HG03571 (cell line): ENCODE measurements at regions not wholly inside any gene's neighbourhood (a gene's known extent, or its start where the extent isn't known, plus 50 kb on each side); places are given as distances from the start of the nearest gene placed in this dataset.
"Not testable (repeated sequence)": the region's sequence is repeated elsewhere in the genome, so short reads cannot be mapped to it uniquely, and the experiment has no call there.

Experiments
- ATAC-seq: cut with Tn5 transposase; IDR thresholded peaks from one replicate; pipeline ENCODE4 v1.9.1; 2021; ENCODE audit not compliant: unreplicated experiment

GRCh38 chrY:7417946-7418345, 506.4 kb upstream of the AMELY start:
- ATAC-seq = no peak

GRCh38 chrY:7416406-7416805, 504.9 kb upstream of the AMELY start:
- no peak for ATAC-seq

- no peak for ATAC-seq
Measured at GRCh38 chrY:7415157-7415633, 503.6 kb upstream of the AMELY start.

GRCh38 chrY:7390056-7390455, 478.5 kb upstream of the AMELY start:
- ATAC-seq = no peak

GRCh38 chrY:7382988-7383387, 471.4 kb upstream of the AMELY start:
- ATAC-seq = no peak

GRCh38 chrY:7377091-7377490, 465.5 kb upstream of the AMELY start:
- ATAC-seq = no peak

- not testable (repeated sequence) for ATAC-seq
Measured at GRCh38 chrY:7374485-7374884, 462.9 kb upstream of the AMELY start.

GRCh38 chrY:7371953-7372352, 460.4 kb upstream of the AMELY start:
- ATAC-seq = not testable (repeated sequence)

- not testable (repeated sequence) for ATAC-seq
Measured at GRCh38 chrY:7371026-7371425, 459.5 kb upstream of the AMELY start.

GRCh38 chrY:7359520-7359919, 448.0 kb upstream of the AMELY start:
- no peak for ATAC-seq

GRCh38 chrY:7358103-7358752, 446.7 kb upstream of the AMELY start:
- ATAC-seq = no peak

- not testable (repeated sequence) for ATAC-seq
Measured at GRCh38 chrY:7355891-7356290, 444.3 kb upstream of the AMELY start.

GRCh38 chrY:7344661-7345060, 433.1 kb upstream of the AMELY start:
- ATAC-seq = no peak

- ATAC-seq = no peak
Measured at GRCh38 chrY:7343261-7343660, 431.7 kb upstream of the AMELY start.

- not testable (repeated sequence) for ATAC-seq
Measured at GRCh38 chrY:7342732-7343131, 431.2 kb upstream of the AMELY start.

GRCh38 chrY:7339391-7340087, 428.0 kb upstream of the AMELY start:
- no peak for ATAC-seq

- ATAC-seq = no peak
Measured at GRCh38 chrY:7336023-7336873, 424.7 kb upstream of the AMELY start.

GRCh38 chrY:7334449-7334848, 422.9 kb upstream of the AMELY start:
- no peak for ATAC-seq

- ATAC-seq = no peak
Measured at GRCh38 chrY:7326296-7327246, 415.0 kb upstream of the AMELY start.

GRCh38 chrY:7325531-7325930, 414.0 kb upstream of the AMELY start:
- no peak for ATAC-seq

GRCh38 chrY:7320751-7321150, 409.2 kb upstream of the AMELY start:
- ATAC-seq = no peak
